H9 (cell line): ENCODE measurements at regions not wholly inside any gene's neighbourhood (a gene's known extent, or its start where the extent isn't known, plus 50 kb on each side); places are given as distances from the start of the nearest gene placed in this dataset.

Experiments
- DNase-seq: peaks from one replicate; pipeline ENCODE4 v3.0.0-alpha.2; 2017
- H2AFZ ChIP-seq: one replicate; pipeline ENCODE4 v1.6.1; 2013; ENCODE audit warnings: mild to moderate bottlenecking, low read length, control low read depth, moderate library complexity
- H2AK5ac ChIP-seq: 2 replicates; pipeline ENCODE4 v1.6.1; 2013; ENCODE audit warnings: low read length, control low read depth, mixed read lengths; ENCODE audit not compliant: insufficient read length
- H2BK120ac ChIP-seq: one replicate; pipeline ENCODE4 v1.6.1; 2013; ENCODE audit warnings: low read depth, mild to moderate bottlenecking, low read length, control low read depth, inconsistent platforms; ENCODE audit not compliant: poor library complexity, severe bottlenecking
- H2BK12ac ChIP-seq: 2 replicates; pipeline ENCODE4 v1.6.1; 2013; ENCODE audit warnings: low read length, control low read depth, mixed read lengths, low read depth; ENCODE audit not compliant: insufficient read length
- H2BK15ac ChIP-seq: 2 replicates; pipeline ENCODE4 v1.6.1; 2013; ENCODE audit warnings: low read depth, low read length, control low read depth
- H2BK20ac ChIP-seq: one replicate; pipeline ENCODE4 v1.6.1; 2013; ENCODE audit warnings: low read depth, mild to moderate bottlenecking, low read length, control low read depth, inconsistent platforms; ENCODE audit not compliant: poor library complexity, severe bottlenecking
- H2BK5ac ChIP-seq: 2 replicates; pipeline ENCODE4 v1.6.1; 2013; ENCODE audit warnings: low read length, control low read depth, mixed read lengths; ENCODE audit not compliant: insufficient read length
- H3K14ac ChIP-seq: 2 replicates; pipeline ENCODE4 v1.6.1; 2013; ENCODE audit warnings: low read length, control low read depth; ENCODE audit not compliant: insufficient read depth
- H3K18ac ChIP-seq: 2 replicates; pipeline ENCODE4 v1.6.1; 2013; ENCODE audit warnings: low read depth, mild to moderate bottlenecking, mixed read lengths, low read length, control low read depth; ENCODE audit not compliant: insufficient read length
- H3K23ac ChIP-seq: 2 replicates; pipeline ENCODE4 v1.6.1; 2013; ENCODE audit warnings: low read length, control low read depth, mixed read lengths, low read depth; ENCODE audit not compliant: insufficient read length
- H3K23me2 ChIP-seq: 2 replicates; pipeline ENCODE4 v1.6.1; 2013; ENCODE audit warnings: low read depth, mild to moderate bottlenecking, mixed read lengths, low read length, control low read depth; ENCODE audit not compliant: insufficient read length, poor library complexity, severe bottlenecking
- H3K27ac ChIP-seq: 2 replicates; pipeline ENCODE4 v1.5.1; 2013; ENCODE audit warnings: low read length, control low read depth, mixed read lengths, low read depth; ENCODE audit not compliant: insufficient read length
- H3K27me3 ChIP-seq: 2 replicates; pipeline ENCODE4 v1.6.1; 2013; ENCODE audit warnings: low read length, control low read depth, inconsistent platforms; ENCODE audit not compliant: insufficient read depth
- H3K4ac ChIP-seq: 2 replicates; pipeline ENCODE4 v1.6.1; 2013; ENCODE audit warnings: low read depth, mild to moderate bottlenecking, control low read depth, inconsistent platforms, low read length, moderate library complexity
- H3K4me1 ChIP-seq: 2 replicates; pipeline ENCODE4 v1.6.1; 2013; ENCODE audit warnings: low read length, control low read depth, inconsistent platforms; ENCODE audit not compliant: insufficient read depth
- H3K4me2 ChIP-seq: 2 replicates; pipeline ENCODE4 v1.6.1; 2013; ENCODE audit warnings: low read length, control low read depth, mixed read lengths; ENCODE audit not compliant: insufficient read length, insufficient read depth
- H3K56ac ChIP-seq: 2 replicates; pipeline ENCODE4 v1.6.1; 2013; ENCODE audit warnings: low read depth, mild to moderate bottlenecking, mixed read lengths, low read length, control low read depth; ENCODE audit not compliant: insufficient read length
- H3K79me1 ChIP-seq: 2 replicates; pipeline ENCODE4 v1.6.1; 2013; ENCODE audit warnings: low read depth, mild to moderate bottlenecking, moderate library complexity, low read length, control low read depth, inconsistent platforms; ENCODE audit not compliant: insufficient read depth, poor library complexity, severe bottlenecking
- H3K79me2 ChIP-seq: 2 replicates; pipeline ENCODE4 v1.6.1; 2013; ENCODE audit warnings: low read length, control low read depth, inconsistent platforms; ENCODE audit not compliant: insufficient read depth
- H3K9ac ChIP-seq: 2 replicates; pipeline ENCODE4 v1.6.1; 2013; ENCODE audit warnings: low read length, control low read depth, mixed read lengths; ENCODE audit not compliant: insufficient read length; ENCODE audit errors: extremely low read depth
- H3K9me3 ChIP-seq: one replicate; pipeline ENCODE4 v1.6.1; 2013; ENCODE audit warnings: low read depth, low read length, inconsistent platforms; ENCODE audit not compliant: control insufficient read depth
- H3T11ph ChIP-seq: one replicate; pipeline ENCODE4 v1.6.1; 2013; ENCODE audit warnings: mild to moderate bottlenecking, low read length, control low read depth, inconsistent platforms
- H4K20me1 ChIP-seq: one replicate; pipeline ENCODE4 v1.6.1; 2013; ENCODE audit not compliant: control insufficient read depth, insufficient read length, insufficient read depth
- H4K5ac ChIP-seq: 2 replicates; pipeline ENCODE4 v1.6.1; 2013; ENCODE audit warnings: low read depth, mild to moderate bottlenecking, mixed read lengths, low read length, control low read depth; ENCODE audit not compliant: insufficient read length
- H4K8ac ChIP-seq: replicated peaks from 2 replicates; pipeline ENCODE4 v1.6.1; 2013; ENCODE audit warnings: low read length, control low read depth, mixed read lengths, low read depth; ENCODE audit not compliant: insufficient read length
- H4K91ac ChIP-seq: 2 replicates; pipeline ENCODE4 v1.6.1; 2013; ENCODE audit warnings: low read depth, mild to moderate bottlenecking, moderate library complexity, mixed read lengths, low read length, control low read depth; ENCODE audit not compliant: insufficient read length
- H3K27ac Mint-ChIP-seq, 3 experiments: 2 replicates in 2 of 3; 3 replicates in 1 of 3; pipeline ENCODE4 v1.8.0; 2020 to 2021; ENCODE audit warnings: mixed read lengths in 3 of 3, mild to moderate bottlenecking in 1 of 3, moderate library complexity in 1 of 3
- H3K27me3 Mint-ChIP-seq: 2 replicates; pipeline ENCODE4 v1.8.0; 2021; ENCODE audit warnings: low read depth, mild to moderate bottlenecking, moderate library complexity, mixed read lengths
- H3K36me3 Mint-ChIP-seq, 3 experiments: 2 replicates in 2 of 3; 3 replicates in 1 of 3; pipeline ENCODE4 v1.8.0; 2020 to 2021; ENCODE audit warnings: low read depth in 3 of 3, mixed read lengths in 3 of 3; ENCODE audit not compliant: insufficient read depth in 1 of 3
- H3K4me1 Mint-ChIP-seq, 2 experiments: 2 replicates each; pipeline ENCODE4 v1.8.0; 2020; ENCODE audit warnings: mixed read lengths in 2 of 2
- H3K4me3 Mint-ChIP-seq, 2 experiments: 2 replicates in 1 of 2; 3 replicates in 1 of 2; pipeline ENCODE4 v1.8.0; 2020 to 2021; ENCODE audit warnings: mild to moderate bottlenecking in 2 of 2, mixed read lengths in 2 of 2, moderate library complexity in 1 of 2
- H3K9me3 Mint-ChIP-seq, 2 experiments: 2 replicates in 1 of 2; 3 replicates in 1 of 2; pipeline ENCODE4 v1.8.0; 2020; ENCODE audit warnings: mild to moderate bottlenecking in 2 of 2, mixed read lengths in 2 of 2, moderate library complexity in 1 of 2
- CTCF ChIP-seq: fragments of 200-600 bp; sonication (generic); conservative IDR thresholded peaks from 3 replicates; pipeline ENCODE4 v1.8.0; 2021; ENCODE audit warnings: antibody characterized with exemption, mild to moderate bottlenecking

- Histone ChIP-seq H3K18ac (no peak overlapping the region), H3K9me3 (no peaks in the 10 kb centered on the region), H2AK5ac (no peak overlapping the region), H2AFZ (no peak overlapping the region), H3K4me2 (no peak overlapping the region), H3K27ac (no peak overlapping the region), H3K27me3 (no peaks in the 10 kb centered on the region), H3K4me1 (no peaks in the 10 kb centered on the region), H3K23me2 (no peaks in the 10 kb centered on the region), H4K5ac (no peak overlapping the region), H2BK120ac (no peak overlapping the region), H2BK20ac (no peak overlapping the region), H2BK5ac (no peak overlapping the region), H4K91ac (no peak overlapping the region), H3K56ac (no peak overlapping the region), H3K14ac (no peak overlapping the region), H3K9ac (no peak overlapping the region), H3K79me1 (no peaks in the 10 kb centered on the region), H3K79me2 (no peaks in the 10 kb centered on the region), H4K8ac (no peak overlapping the region), H2BK12ac (no peak overlapping the region), H3K4ac (no peak overlapping the region), H2BK15ac (no peak overlapping the region), H4K20me1 (no peaks in the 10 kb centered on the region), H3K23ac (no peak overlapping the region), H3T11ph (no peak overlapping the region)
- TF ChIP-seq CTCF: no peak
- Mint-ChIP-seq H3K9me3 (no peaks in the 10 kb centered on the region), H3K4me3 (no peak overlapping the region), H3K36me3 (no peaks in the 10 kb centered on the region), H3K27me3 (no peaks in the 10 kb centered on the region), H3K27ac (no peak overlapping the region), H3K4me1 (peaks cover 9 to 10% of the 10 kb centered on the region in 2 experiments; a peak in 3 of 4 replicates)
- no peak for DNase-seq
These were observed 72.0 kb downstream of the ALX1 start for GRCh38 chr12:85352016-85352415.
